SU-DHL-6 (cell line): ENCODE measurements at regions not wholly inside any gene's neighbourhood (a gene's known extent, or its start where the extent isn't known, plus 50 kb on each side); places are given as distances from the start of the nearest gene placed in this dataset.

Experiments used
- EZH2phosphoT487 ChIP-seq: fragments of 200-600 bp; sonication (generic), shearing (Covaris generic); conservative IDR thresholded peaks from 2 replicates; pipeline ENCODE4 v1.6.1; 2018; ENCODE audit warnings: mild to moderate bottlenecking, antibody characterized with exemption, low read length, moderate library complexity, mixed read lengths
- TF ChIP-seq, protein P1 (sequence below): fragments of 200-600 bp; sonication (generic); IDR thresholded peaks from one replicate; pipeline ENCODE4 v1.5.1; 2017; ENCODE audit warnings: antibody characterized with exemption, mild to moderate bottlenecking, low read length, moderate library complexity; ENCODE audit not compliant: insufficient read depth, poor library complexity, severe bottlenecking

GRCh38 chr15:95498961-95499360 is 831.5 kb upstream of the NR2F2 start:
- TF ChIP-seq, protein P1, sequence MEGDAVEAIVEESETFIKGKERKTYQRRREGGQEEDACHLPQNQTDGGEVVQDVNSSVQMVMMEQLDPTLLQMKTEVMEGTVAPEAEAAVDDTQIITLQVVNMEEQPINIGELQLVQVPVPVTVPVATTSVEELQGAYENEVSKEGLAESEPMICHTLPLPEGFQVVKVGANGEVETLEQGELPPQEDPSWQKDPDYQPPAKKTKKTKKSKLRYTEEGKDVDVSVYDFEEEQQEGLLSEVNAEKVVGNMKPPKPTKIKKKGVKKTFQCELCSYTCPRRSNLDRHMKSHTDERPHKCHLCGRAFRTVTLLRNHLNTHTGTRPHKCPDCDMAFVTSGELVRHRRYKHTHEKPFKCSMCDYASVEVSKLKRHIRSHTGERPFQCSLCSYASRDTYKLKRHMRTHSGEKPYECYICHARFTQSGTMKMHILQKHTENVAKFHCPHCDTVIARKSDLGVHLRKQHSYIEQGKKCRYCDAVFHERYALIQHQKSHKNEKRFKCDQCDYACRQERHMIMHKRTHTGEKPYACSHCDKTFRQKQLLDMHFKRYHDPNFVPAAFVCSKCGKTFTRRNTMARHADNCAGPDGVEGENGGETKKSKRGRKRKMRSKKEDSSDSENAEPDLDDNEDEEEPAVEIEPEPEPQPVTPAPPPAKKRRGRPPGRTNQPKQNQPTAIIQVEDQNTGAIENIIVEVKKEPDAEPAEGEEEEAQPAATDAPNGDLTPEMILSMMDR: no peak
- no peak for TF ChIP-seq EZH2phosphoT487
